Chondrocyte (in vitro differentiated cells): ENCODE measurements at regions not wholly inside any gene's neighbourhood (a gene's known extent, or its start where the extent isn't known, plus 50 kb on each side); places are given as distances from the start of the nearest gene placed in this dataset.
A peak's percentile ranks its signal among the peaks of the same experiment; 100 is the strongest.
"Not testable (repeated sequence)": the region's sequence is repeated elsewhere in the genome, so short reads cannot be mapped to it uniquely, and the experiment has no call there.

Experiments
- DNase-seq: peaks from one replicate; pipeline ENCODE4 v3.0.0; 2021; ENCODE audit warnings: mixed read lengths, low spot score
- H3K27ac Mint-ChIP-seq: one replicate; pipeline ENCODE4 v1.8.0; 2021; ENCODE audit warnings: mild to moderate bottlenecking, moderate library complexity, mixed read lengths; ENCODE audit not compliant: unreplicated experiment
- H3K27me3 Mint-ChIP-seq: 2 replicates; pipeline ENCODE4 v1.8.0; 2021; ENCODE audit warnings: low read depth, mixed read lengths
- H3K36me3 Mint-ChIP-seq: 2 replicates; pipeline ENCODE4 v1.8.0; 2021; ENCODE audit warnings: low read depth, mixed read lengths
- H3K4me1 Mint-ChIP-seq: 2 replicates; pipeline ENCODE4 v1.8.0; 2021; ENCODE audit warnings: low read depth, mild to moderate bottlenecking, mixed read lengths
- H3K4me3 Mint-ChIP-seq: one replicate; pipeline ENCODE4 v1.8.0; 2021; ENCODE audit warnings: mild to moderate bottlenecking, moderate library complexity, mixed read lengths; ENCODE audit not compliant: unreplicated experiment
- H3K9me3 Mint-ChIP-seq: 2 replicates; pipeline ENCODE4 v1.8.0; 2021; ENCODE audit warnings: low read depth, mixed read lengths
- TF ChIP-seq, protein P1 (sequence below): fragments of 200-600 bp; sonication (generic); IDR thresholded peaks from 2 replicates; pipeline ENCODE4 v1.5.0; 2021; ENCODE audit warnings: antibody characterized with exemption, mild to moderate bottlenecking, moderate library complexity

DNA sequence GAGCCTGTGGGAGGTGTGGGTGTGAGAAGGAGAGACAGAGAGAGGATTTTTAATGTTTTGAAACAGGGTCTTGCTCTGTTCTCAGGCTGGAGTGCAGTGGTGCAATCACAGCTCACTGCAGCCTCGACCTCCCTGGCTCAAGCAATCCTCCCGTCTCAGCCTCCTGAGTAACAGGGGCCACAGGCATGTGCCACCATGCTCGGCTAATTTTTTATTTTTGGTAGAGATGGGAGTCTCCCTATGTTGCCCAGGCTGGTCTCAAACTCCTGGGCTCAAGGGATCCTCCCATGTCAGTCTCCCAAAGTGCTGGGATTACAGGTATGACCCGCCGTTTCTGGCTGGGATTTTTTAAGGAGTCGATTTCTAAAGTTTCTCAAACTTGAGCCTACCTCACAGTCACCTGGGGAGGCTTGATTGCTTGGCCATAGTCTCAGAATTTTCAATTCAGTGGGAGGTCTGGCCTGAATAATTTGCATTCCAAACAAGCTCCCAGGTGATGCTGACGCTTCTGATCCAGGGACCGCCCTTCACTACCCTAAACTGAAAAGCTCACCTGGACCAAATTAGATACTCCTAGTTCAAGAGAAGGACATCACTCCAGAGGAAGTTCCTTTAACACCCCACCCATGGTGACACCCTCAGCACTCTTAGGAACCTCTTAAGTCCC is 70.8 kb upstream of the SLC1A4 start:
- TF ChIP-seq, protein P1, sequence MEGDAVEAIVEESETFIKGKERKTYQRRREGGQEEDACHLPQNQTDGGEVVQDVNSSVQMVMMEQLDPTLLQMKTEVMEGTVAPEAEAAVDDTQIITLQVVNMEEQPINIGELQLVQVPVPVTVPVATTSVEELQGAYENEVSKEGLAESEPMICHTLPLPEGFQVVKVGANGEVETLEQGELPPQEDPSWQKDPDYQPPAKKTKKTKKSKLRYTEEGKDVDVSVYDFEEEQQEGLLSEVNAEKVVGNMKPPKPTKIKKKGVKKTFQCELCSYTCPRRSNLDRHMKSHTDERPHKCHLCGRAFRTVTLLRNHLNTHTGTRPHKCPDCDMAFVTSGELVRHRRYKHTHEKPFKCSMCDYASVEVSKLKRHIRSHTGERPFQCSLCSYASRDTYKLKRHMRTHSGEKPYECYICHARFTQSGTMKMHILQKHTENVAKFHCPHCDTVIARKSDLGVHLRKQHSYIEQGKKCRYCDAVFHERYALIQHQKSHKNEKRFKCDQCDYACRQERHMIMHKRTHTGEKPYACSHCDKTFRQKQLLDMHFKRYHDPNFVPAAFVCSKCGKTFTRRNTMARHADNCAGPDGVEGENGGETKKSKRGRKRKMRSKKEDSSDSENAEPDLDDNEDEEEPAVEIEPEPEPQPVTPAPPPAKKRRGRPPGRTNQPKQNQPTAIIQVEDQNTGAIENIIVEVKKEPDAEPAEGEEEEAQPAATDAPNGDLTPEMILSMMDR, result no peak
- no peaks in the 10 kb centered on the region for H3K27me3 Mint-ChIP-seq
- H3K4me1 Mint-ChIP-seq, result peaks cover 12% of the 10 kb centered on the region
- no peaks in the 10 kb centered on the region for H3K36me3 Mint-ChIP-seq
- H3K27ac Mint-ChIP-seq, result peak overlapping the region; percentile 92
- H3K4me3 Mint-ChIP-seq, result peak overlapping the region; percentile 83
- DNase-seq, result no peak
- no peaks in the 10 kb centered on the region for H3K9me3 Mint-ChIP-seq

DNA sequence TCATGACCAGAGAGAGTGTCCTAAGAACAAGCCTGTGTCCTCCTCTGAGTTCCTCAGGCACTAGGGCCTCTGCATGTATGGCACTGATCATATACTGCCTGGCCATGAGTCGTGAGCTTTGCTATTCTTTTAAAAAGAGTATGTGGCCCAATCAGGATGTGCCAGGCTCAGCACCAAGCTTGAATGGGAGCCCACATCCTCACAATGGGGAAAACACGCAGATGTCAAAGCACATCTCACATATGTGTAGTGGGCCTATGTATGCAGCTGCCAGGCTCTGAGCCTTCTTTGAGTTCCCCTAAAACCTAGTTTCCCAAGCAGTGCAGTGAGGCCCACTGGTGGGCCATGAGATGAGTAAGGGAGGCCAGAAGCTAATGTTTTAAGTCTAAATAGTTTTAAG is 69.9 kb upstream of the SLC1A4 start:
- Mint-ChIP-seq H3K4me1 (peaks cover 12% of the 10 kb centered on the region), H3K9me3 (no peaks in the 10 kb centered on the region), H3K36me3 (no peaks in the 10 kb centered on the region), H3K27me3 (no peaks in the 10 kb centered on the region), H3K4me3 (no peak overlapping the region), H3K27ac (no peak overlapping the region)
- no peak for DNase-seq
- TF ChIP-seq, protein P1, result no peak

DNA sequence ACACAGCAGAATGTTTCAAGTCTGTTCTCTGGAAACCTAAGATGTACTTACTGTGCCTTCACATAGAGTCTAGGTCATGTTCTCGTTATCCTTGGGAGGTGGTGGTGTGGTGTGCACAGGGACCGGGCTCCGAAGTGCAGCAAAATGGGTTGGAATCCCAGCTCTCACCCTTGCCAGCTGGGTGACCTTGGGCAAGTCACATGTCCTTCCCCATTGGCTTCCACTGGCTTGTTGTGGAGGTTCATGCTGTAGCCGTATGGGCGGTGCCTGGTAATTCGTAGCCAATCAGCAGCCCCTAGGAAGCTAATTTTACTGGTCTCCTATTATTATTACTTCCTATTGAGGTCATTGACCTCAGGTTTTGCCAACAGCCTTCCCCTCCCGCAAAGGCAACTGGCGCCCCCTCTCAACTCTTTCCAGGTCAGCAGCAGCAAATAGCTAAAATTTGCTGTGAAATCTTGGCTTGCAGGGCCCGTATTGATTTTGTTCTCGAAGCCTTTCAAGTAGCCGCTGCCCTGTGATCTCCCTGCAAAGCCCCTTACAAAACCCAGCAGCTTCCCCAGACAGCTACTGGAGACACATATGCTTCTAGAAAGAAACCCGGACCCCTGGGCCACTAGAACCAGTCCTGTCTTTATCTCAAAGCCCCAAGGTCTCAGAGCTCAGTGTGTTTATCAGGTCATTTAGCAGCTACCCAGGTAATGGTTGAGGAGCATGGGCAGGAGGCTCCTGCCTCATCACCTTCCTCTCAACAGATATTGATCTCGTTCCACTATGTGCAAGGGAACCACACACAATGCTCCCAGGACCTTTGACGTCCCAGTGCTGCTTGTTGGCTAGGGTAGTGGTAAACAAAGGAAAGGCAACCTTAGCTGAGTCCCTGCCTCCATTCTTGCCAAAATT is 66.5 kb upstream of the SLC1A4 start:
- H3K36me3 Mint-ChIP-seq, result no peaks in the 10 kb centered on the region
- no peak for DNase-seq
- H3K27ac Mint-ChIP-seq, result no peak overlapping the region
- peaks cover 2% of the 10 kb centered on the region for H3K27me3 Mint-ChIP-seq
- TF ChIP-seq, protein P1, result no peak
- H3K9me3 Mint-ChIP-seq, result peaks cover 12% of the 10 kb centered on the region
- no peak overlapping the region for H3K4me3 Mint-ChIP-seq
- peaks cover 6% of the 10 kb centered on the region for H3K4me1 Mint-ChIP-seq

- H3K4me3 Mint-ChIP-seq, result no peak overlapping the region
- DNase-seq, result no peak
- peaks cover 2% of the 10 kb centered on the region for H3K27me3 Mint-ChIP-seq
- no peak overlapping the region for H3K27ac Mint-ChIP-seq
- no peaks in the 10 kb centered on the region for H3K36me3 Mint-ChIP-seq
- no peaks in the 10 kb centered on the region for H3K4me1 Mint-ChIP-seq
- TF ChIP-seq, protein P1, result no peak
- H3K9me3 Mint-ChIP-seq, result peaks cover 12% of the 10 kb centered on the region
Observed at GRCh38 chr2:64923385-64923710, 65.9 kb upstream of the SLC1A4 start.

DNA sequence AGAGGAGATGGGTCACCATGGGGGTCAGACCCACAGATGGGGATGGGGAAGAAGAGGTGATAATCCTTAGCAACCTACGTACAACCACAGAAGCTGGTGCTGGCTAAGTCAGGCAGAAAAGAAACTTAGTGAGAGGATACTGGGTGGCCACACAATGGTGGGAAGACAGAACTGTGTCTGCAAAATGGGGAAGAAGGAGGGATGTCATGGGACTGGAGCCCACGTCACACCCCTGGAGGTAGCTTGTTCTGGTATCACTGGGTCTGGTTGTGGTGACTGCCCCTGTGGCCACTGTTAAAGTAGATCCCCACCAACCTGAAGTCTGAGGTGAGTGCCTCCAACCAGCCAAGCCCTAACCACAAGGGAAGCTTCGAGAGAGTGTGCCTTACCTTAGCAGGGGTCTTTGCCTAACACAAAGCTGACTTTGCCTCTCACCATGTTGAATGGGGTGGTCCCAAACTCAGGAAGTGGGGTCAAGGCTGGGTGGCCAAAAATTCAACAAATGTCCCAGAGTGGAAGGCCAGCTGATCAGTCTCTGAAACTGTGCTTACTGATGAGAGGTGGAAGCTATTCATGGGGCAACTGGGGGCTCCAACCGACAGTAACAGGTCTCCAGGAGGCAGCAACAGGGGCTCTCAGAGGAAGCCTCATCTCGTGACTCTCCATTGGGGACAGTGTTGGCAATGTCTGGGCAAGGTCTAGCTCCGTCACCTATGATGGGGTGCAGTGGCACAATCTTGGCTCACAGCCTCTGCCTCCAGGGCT is 64.8 kb upstream of the SLC1A4 start:
- no peak overlapping the region for H3K27ac Mint-ChIP-seq
- peaks cover 12% of the 10 kb centered on the region for H3K9me3 Mint-ChIP-seq
- no peaks in the 10 kb centered on the region for H3K36me3 Mint-ChIP-seq
- TF ChIP-seq, protein P1, result no peak
- no peak for DNase-seq
- H3K4me1 Mint-ChIP-seq, result no peaks in the 10 kb centered on the region
- peaks cover 4% of the 10 kb centered on the region for H3K27me3 Mint-ChIP-seq
- H3K4me3 Mint-ChIP-seq, result no peak overlapping the region

DNA sequence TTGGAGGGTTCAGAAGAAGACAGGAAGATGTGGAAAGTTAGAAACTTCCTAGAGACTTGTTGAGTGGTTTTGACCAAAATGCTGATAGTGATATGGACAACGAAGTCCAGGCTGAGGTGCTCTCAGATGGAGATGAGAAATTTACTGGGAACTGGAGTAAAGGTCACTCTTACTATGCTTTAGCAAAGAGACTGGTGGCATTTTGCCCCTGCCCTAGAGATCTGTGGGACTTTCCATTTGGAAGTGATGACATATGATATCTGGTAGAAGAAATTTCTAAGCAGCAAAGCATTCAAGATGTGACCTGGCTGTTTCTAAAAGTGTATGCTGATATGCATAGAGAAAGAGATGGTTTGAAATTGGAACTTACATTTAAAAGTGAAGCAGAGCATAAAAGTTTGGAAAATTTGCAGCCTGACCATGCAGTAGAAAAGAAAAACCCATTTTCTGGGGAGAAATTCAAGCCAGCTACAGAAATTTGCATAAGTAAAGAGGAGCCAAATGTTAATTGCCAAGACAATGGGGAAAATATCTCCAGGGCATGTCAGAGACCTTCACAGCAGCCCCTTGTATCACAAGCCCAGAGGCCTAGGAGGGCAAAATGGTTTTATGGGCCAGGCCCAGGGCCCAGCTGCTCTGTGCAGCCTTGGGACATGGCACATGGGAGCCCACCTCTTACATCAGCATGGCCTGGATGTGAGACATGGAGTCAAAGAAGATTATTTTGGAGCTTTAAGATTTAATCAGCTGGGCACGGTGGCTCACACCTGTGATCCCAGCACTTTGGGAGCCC is 63.1 kb upstream of the SLC1A4 start:
- H3K4me3 Mint-ChIP-seq, result not testable (repeated sequence)
- H3K9me3 Mint-ChIP-seq, result peaks cover 12% of the 10 kb centered on the region

More for the DNA sequence above, 63.1 kb upstream of the SLC1A4 start:
- H3K27ac Mint-ChIP-seq, DNase-seq, H3K36me3 Mint-ChIP-seq, H3K4me1 Mint-ChIP-seq: not testable (repeated sequence)
- peaks cover 10% of the 10 kb centered on the region for H3K27me3 Mint-ChIP-seq
